NCI-H345 (cell line): ENCODE measurements at regions not wholly inside any gene's neighbourhood (a gene's known extent, or its start where the extent isn't known, plus 50 kb on each side); places are given as distances from the start of the nearest gene placed in this dataset.
"Not testable (repeated sequence)": the region's sequence is repeated elsewhere in the genome, so short reads cannot be mapped to it uniquely, and the experiment has no call there.

Experiments used
- DNase-seq: peaks from one replicate; lab custom pipeline; 2025; lab: John Stamatoyannopoulos, UW

GRCh38 chr3:34650131-34650530 is 851.7 kb downstream of the PDCD6IP start:
- DNase-seq: no peak

GRCh38 chr3:34668915-34669314 is 870.5 kb downstream of the PDCD6IP start:
- DNase-seq: no peak

- DNase-seq: no peak
These were observed 871.1 kb downstream of the PDCD6IP start for GRCh38 chr3:34669490-34669889.

- no peak for DNase-seq
These were observed 877.1 kb downstream of the PDCD6IP start for GRCh38 chr3:34675383-34676120.

GRCh38 chr3:34676436-34676835 is 878.0 kb downstream of the PDCD6IP start:
- DNase-seq: no peak

- no peak for DNase-seq
These were observed 880.1 kb downstream of the PDCD6IP start for GRCh38 chr3:34678575-34678974.

- DNase-seq: not testable (repeated sequence)
These were observed 880.6 kb downstream of the PDCD6IP start for GRCh38 chr3:34679055-34679454.

GRCh38 chr3:34683851-34684250 is 885.4 kb downstream of the PDCD6IP start:
- DNase-seq: no peak

- no peak for DNase-seq
These were observed 888.1 kb downstream of the PDCD6IP start for GRCh38 chr3:34686541-34686940.

- no peak for DNase-seq
These were observed 889.2 kb downstream of the PDCD6IP start for GRCh38 chr3:34687671-34688070.

- no peak for DNase-seq
These were observed 898.4 kb downstream of the PDCD6IP start for GRCh38 chr3:34696831-34697230.

- no peak for DNase-seq
These were observed 904.6 kb downstream of the PDCD6IP start for GRCh38 chr3:34703053-34703452.

GRCh38 chr3:34724916-34725499 is 914.3 kb upstream of the ARPP21 start:
- no peak for DNase-seq

GRCh38 chr3:34725774-34726173 is 913.6 kb upstream of the ARPP21 start:
- DNase-seq: no peak

GRCh38 chr3:34727700-34728099 is 911.6 kb upstream of the ARPP21 start:
- no peak for DNase-seq

- no peak for DNase-seq
These were observed 897.2 kb upstream of the ARPP21 start for GRCh38 chr3:34742151-34742550.

GRCh38 chr3:34758630-34759261 is 880.6 kb upstream of the ARPP21 start:
- no peak for DNase-seq

- no peak for DNase-seq
These were observed 861.9 kb upstream of the ARPP21 start for GRCh38 chr3:34777386-34777785.

- no peak for DNase-seq
These were observed 860.2 kb upstream of the ARPP21 start for GRCh38 chr3:34779092-34779491.

- DNase-seq: no peak
These were observed 859.0 kb upstream of the ARPP21 start for GRCh38 chr3:34780294-34780693.

- DNase-seq: no peak
These were observed 858.4 kb upstream of the ARPP21 start for GRCh38 chr3:34780973-34781372.

GRCh38 chr3:34782871-34783270 is 856.5 kb upstream of the ARPP21 start:
- DNase-seq: peak; percentile 15

GRCh38 chr3:34783876-34784275 is 855.4 kb upstream of the ARPP21 start:
- DNase-seq: no peak
